T-helper 17 cell (primary cell): ENCODE measurements at regions not wholly inside any gene's neighbourhood (a gene's known extent, or its start where the extent isn't known, plus 50 kb on each side); places are given as distances from the start of the nearest gene placed in this dataset.

Source experiments
- ATAC-seq: fragments of 150-1000 bp; cut with Tn5 transposase; 2 replicates; pipeline ENCODE4 v1.10.0; 2021; ENCODE audit warnings: mild to moderate bottlenecking, moderate library complexity
- DNase-seq, 3 donors: peaks; one replicate each; pipeline versions ENCODE4 v3.0.0 to v3.0.0-alpha.2; 2020 to 2021
- H3K9me3 ChIP-seq: one replicate; pipeline ENCODE4 v1.7.0; 2013; ENCODE audit warnings: low read length, mild to moderate bottlenecking; ENCODE audit not compliant: control insufficient read depth, poor library complexity, severe bottlenecking
- H3K27ac Mint-ChIP-seq: one replicate; pipeline ENCODE4 v1.8.0; 2022; ENCODE audit warnings: mild to moderate bottlenecking, moderate library complexity, mixed read lengths
- H3K27me3 Mint-ChIP-seq: one replicate; pipeline ENCODE4 v1.8.0; 2022; ENCODE audit warnings: mixed read lengths
- H3K36me3 Mint-ChIP-seq: one replicate; pipeline ENCODE4 v1.8.0; 2022; ENCODE audit warnings: low read depth, mixed read lengths
- H3K4me1 Mint-ChIP-seq: one replicate; pipeline ENCODE4 v1.8.0; 2022; ENCODE audit warnings: mild to moderate bottlenecking, mixed read lengths
- H3K4me3 Mint-ChIP-seq: one replicate; pipeline ENCODE4 v1.8.0; 2022; ENCODE audit warnings: mild to moderate bottlenecking, moderate library complexity, mixed read lengths

GRCh38 chr3:5295191-5295690, 107.7 kb downstream of the EDEM1 start:
- Mint-ChIP-seq H3K4me3 (no peak overlapping the region), H3K27me3 (peaks cover 12% of the 10 kb centered on the region), H3K4me1 (no peaks in the 10 kb centered on the region), H3K36me3 (peaks cover 2% of the 10 kb centered on the region), H3K27ac (no peak overlapping the region)
- DNase-seq (no peak), ATAC-seq (no peak)
- H3K9me3 ChIP-seq = no peaks in the 10 kb centered on the region

GRCh38 chr3:5296362-5296761, 108.9 kb downstream of the EDEM1 start:
- Mint-ChIP-seq H3K36me3 (peaks cover 2% of the 10 kb centered on the region), H3K27me3 (peaks cover 16% of the 10 kb centered on the region), H3K27ac (no peak overlapping the region), H3K4me3 (no peak overlapping the region), H3K4me1 (no peaks in the 10 kb centered on the region)
- ATAC-seq (no peak), DNase-seq (no peak)
- no peaks in the 10 kb centered on the region for H3K9me3 ChIP-seq

- ATAC-seq (no peak), DNase-seq (no peak)
- Mint-ChIP-seq H3K36me3 (peaks cover 2% of the 10 kb centered on the region), H3K4me3 (no peak overlapping the region), H3K27ac (no peak overlapping the region), H3K4me1 (no peaks in the 10 kb centered on the region), H3K27me3 (peaks cover 23% of the 10 kb centered on the region)
- no peaks in the 10 kb centered on the region for H3K9me3 ChIP-seq
Measured at GRCh38 chr3:5297895-5298294, 110.4 kb downstream of the EDEM1 start.

- peaks cover 2% of the 10 kb centered on the region for H3K36me3 Mint-ChIP-seq
- DNase-seq = no peak
- no peak overlapping the region for H3K4me3 Mint-ChIP-seq
- no peak overlapping the region for H3K27ac Mint-ChIP-seq
- ATAC-seq = no peak
- peaks cover 28% of the 10 kb centered on the region for H3K27me3 Mint-ChIP-seq
- no peaks in the 10 kb centered on the region for H3K9me3 ChIP-seq
- no peaks in the 10 kb centered on the region for H3K4me1 Mint-ChIP-seq
Measured at GRCh38 chr3:5298453-5298852, 110.9 kb downstream of the EDEM1 start.

- H3K36me3 Mint-ChIP-seq = peaks cover 2% of the 10 kb centered on the region
- no peak for DNase-seq
- H3K4me3 Mint-ChIP-seq = no peak overlapping the region
- H3K27me3 Mint-ChIP-seq = peaks cover 28% of the 10 kb centered on the region
- H3K27ac Mint-ChIP-seq = no peak overlapping the region
- H3K4me1 Mint-ChIP-seq = no peaks in the 10 kb centered on the region
- ATAC-seq = no peak
- no peaks in the 10 kb centered on the region for H3K9me3 ChIP-seq
Measured at GRCh38 chr3:5299161-5299560, 111.7 kb downstream of the EDEM1 start.

- H3K27me3 Mint-ChIP-seq = peaks cover 37% of the 10 kb centered on the region
- no peak overlapping the region for H3K27ac Mint-ChIP-seq
- H3K4me1 Mint-ChIP-seq = peaks cover 2% of the 10 kb centered on the region
- no peak overlapping the region for H3K4me3 Mint-ChIP-seq
- DNase-seq = no peak
- no peak for ATAC-seq
- H3K9me3 ChIP-seq = no peaks in the 10 kb centered on the region
- H3K36me3 Mint-ChIP-seq = peaks cover 2% of the 10 kb centered on the region
Measured at GRCh38 chr3:5300638-5301037, 113.1 kb downstream of the EDEM1 start.

GRCh38 chr3:5301651-5302297, 114.3 kb downstream of the EDEM1 start:
- H3K4me1 Mint-ChIP-seq = peaks cover 2% of the 10 kb centered on the region
- H3K36me3 Mint-ChIP-seq = peaks cover 2% of the 10 kb centered on the region
- ATAC-seq (no peak), DNase-seq (no peak)
- no peak overlapping the region for H3K4me3 Mint-ChIP-seq
- H3K27me3 Mint-ChIP-seq = peaks cover 42% of the 10 kb centered on the region
- no peaks in the 10 kb centered on the region for H3K9me3 ChIP-seq
- H3K27ac Mint-ChIP-seq = no peak overlapping the region

- no peak for ATAC-seq
- H3K27ac Mint-ChIP-seq = no peak overlapping the region
- peaks cover 46% of the 10 kb centered on the region for H3K27me3 Mint-ChIP-seq
Measured at GRCh38 chr3:5302661-5303060, 115.2 kb downstream of the EDEM1 start.

GRCh38 chr3:5304188-5304587, 116.7 kb downstream of the EDEM1 start:
- DNase-seq (no peak), ATAC-seq (no peak)
- Mint-ChIP-seq H3K4me1 (peaks cover 2% of the 10 kb centered on the region), H3K36me3 (peaks cover 2% of the 10 kb centered on the region), H3K27me3 (peaks cover 48% of the 10 kb centered on the region), H3K27ac (no peak overlapping the region), H3K4me3 (no peak overlapping the region)
- no peaks in the 10 kb centered on the region for H3K9me3 ChIP-seq

More at GRCh38 chr3:5302661-5303060, 115.2 kb downstream of the EDEM1 start:
- no peaks in the 10 kb centered on the region for H3K9me3 ChIP-seq
- Mint-ChIP-seq H3K36me3 (peaks cover 2% of the 10 kb centered on the region), H3K4me3 (no peak overlapping the region), H3K4me1 (peaks cover 2% of the 10 kb centered on the region)
- no peak for DNase-seq

GRCh38 chr3:5304789-5305683, 117.5 kb downstream of the EDEM1 start:
- H3K9me3 ChIP-seq = no peaks in the 10 kb centered on the region
- ATAC-seq = no peak
- H3K36me3 Mint-ChIP-seq = peaks cover 2% of the 10 kb centered on the region
- H3K27me3 Mint-ChIP-seq = peaks cover 46% of the 10 kb centered on the region
- DNase-seq = no peak
- H3K4me1 Mint-ChIP-seq = peaks cover 2% of the 10 kb centered on the region
- H3K27ac Mint-ChIP-seq = no peak overlapping the region
- no peak overlapping the region for H3K4me3 Mint-ChIP-seq

GRCh38 chr3:5305684-5305989, 118.1 kb downstream of the EDEM1 start:
- peaks cover 2% of the 10 kb centered on the region for H3K36me3 Mint-ChIP-seq
- H3K4me3 Mint-ChIP-seq = no peak overlapping the region
- peaks cover 2% of the 10 kb centered on the region for H3K4me1 Mint-ChIP-seq
- ATAC-seq (no peak), DNase-seq (no peak)
- H3K27me3 Mint-ChIP-seq = peaks cover 43% of the 10 kb centered on the region
- H3K9me3 ChIP-seq = no peaks in the 10 kb centered on the region
- H3K27ac Mint-ChIP-seq = no peak overlapping the region

- no peak for ATAC-seq
- H3K4me3 Mint-ChIP-seq = no peak overlapping the region
Measured at GRCh38 chr3:5309171-5309570, 121.7 kb downstream of the EDEM1 start.

GRCh38 chr3:5309602-5310001, 122.1 kb downstream of the EDEM1 start:
- Mint-ChIP-seq H3K36me3 (peaks cover 2% of the 10 kb centered on the region), H3K27ac (no peak overlapping the region), H3K4me1 (peaks cover 2% of the 10 kb centered on the region), H3K4me3 (no peak overlapping the region), H3K27me3 (peaks cover 28% of the 10 kb centered on the region)
- ATAC-seq (no peak), DNase-seq (no peak)
- no peaks in the 10 kb centered on the region for H3K9me3 ChIP-seq

More at GRCh38 chr3:5309171-5309570, 121.7 kb downstream of the EDEM1 start:
- Mint-ChIP-seq H3K27me3 (peaks cover 28% of the 10 kb centered on the region), H3K36me3 (peaks cover 2% of the 10 kb centered on the region), H3K27ac (no peak overlapping the region), H3K4me1 (peaks cover 2% of the 10 kb centered on the region)
- no peak for DNase-seq
- no peaks in the 10 kb centered on the region for H3K9me3 ChIP-seq
